T-helper 17 cell (primary cell): ENCODE measurements at regions not wholly inside any gene's neighbourhood (a gene's known extent, or its start where the extent isn't known, plus 50 kb on each side); places are given as distances from the start of the nearest gene placed in this dataset.
A peak's percentile ranks its signal among the peaks of the same experiment; 100 is the strongest.

ENCODE experiments used
- ATAC-seq: fragments of 150-1000 bp; cut with Tn5 transposase; 2 replicates; pipeline ENCODE4 v1.10.0; 2021; ENCODE audit warnings: mild to moderate bottlenecking, moderate library complexity
- DNase-seq, 3 donors: peaks; one replicate each; pipeline versions ENCODE4 v3.0.0 to v3.0.0-alpha.2; 2020 to 2021
- H3K9me3 ChIP-seq: one replicate; pipeline ENCODE4 v1.7.0; 2013; ENCODE audit warnings: low read length, mild to moderate bottlenecking; ENCODE audit not compliant: control insufficient read depth, poor library complexity, severe bottlenecking
- H3K27ac Mint-ChIP-seq: one replicate; pipeline ENCODE4 v1.8.0; 2022; ENCODE audit warnings: mild to moderate bottlenecking, moderate library complexity, mixed read lengths
- H3K27me3 Mint-ChIP-seq: one replicate; pipeline ENCODE4 v1.8.0; 2022; ENCODE audit warnings: mixed read lengths
- H3K36me3 Mint-ChIP-seq: one replicate; pipeline ENCODE4 v1.8.0; 2022; ENCODE audit warnings: low read depth, mixed read lengths
- H3K4me1 Mint-ChIP-seq: one replicate; pipeline ENCODE4 v1.8.0; 2022; ENCODE audit warnings: mild to moderate bottlenecking, mixed read lengths
- H3K4me3 Mint-ChIP-seq: one replicate; pipeline ENCODE4 v1.8.0; 2022; ENCODE audit warnings: mild to moderate bottlenecking, moderate library complexity, mixed read lengths

DNA sequence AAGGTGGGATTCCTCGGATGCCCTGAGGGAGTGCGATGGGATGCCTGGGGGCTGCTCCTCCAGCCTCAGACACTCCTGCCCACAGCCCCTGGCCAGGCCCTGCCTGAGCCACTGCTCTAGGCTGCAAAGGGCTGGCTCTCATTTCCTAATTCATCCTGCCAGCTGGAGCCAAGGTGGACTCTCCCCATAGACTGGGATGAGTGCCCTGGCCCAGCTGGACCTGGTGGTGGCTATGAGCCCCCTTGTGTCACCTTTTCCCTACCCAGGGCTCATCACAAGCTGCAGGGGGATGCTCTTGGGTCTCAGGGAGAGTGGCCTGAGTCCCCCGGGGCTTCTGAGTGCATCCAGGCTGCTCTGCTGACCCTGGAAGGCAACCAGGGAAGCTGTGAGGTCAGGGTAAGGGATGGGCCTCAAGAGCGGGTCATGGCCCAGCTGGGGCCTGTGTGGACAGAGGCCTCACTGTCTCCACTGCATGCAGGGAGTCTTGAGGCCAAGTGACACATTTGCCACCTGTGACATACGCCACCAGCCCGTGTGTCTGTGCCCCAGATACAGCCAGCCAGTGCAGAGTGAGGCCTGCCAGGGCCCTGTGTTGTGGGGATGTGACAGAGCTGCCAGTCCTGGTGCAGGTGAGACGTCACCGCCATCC lies 102.7 kb upstream of the IER5L start:
- H3K9me3 ChIP-seq = no peaks in the 10 kb centered on the region
- Mint-ChIP-seq H3K36me3 (no peaks in the 10 kb centered on the region), H3K27me3 (peaks cover 17% of the 10 kb centered on the region), H3K4me1 (peaks cover 4% of the 10 kb centered on the region), H3K27ac (no peak overlapping the region), H3K4me3 (no peak overlapping the region)
- ATAC-seq = no peak
- DNase-seq = no peak

DNA sequence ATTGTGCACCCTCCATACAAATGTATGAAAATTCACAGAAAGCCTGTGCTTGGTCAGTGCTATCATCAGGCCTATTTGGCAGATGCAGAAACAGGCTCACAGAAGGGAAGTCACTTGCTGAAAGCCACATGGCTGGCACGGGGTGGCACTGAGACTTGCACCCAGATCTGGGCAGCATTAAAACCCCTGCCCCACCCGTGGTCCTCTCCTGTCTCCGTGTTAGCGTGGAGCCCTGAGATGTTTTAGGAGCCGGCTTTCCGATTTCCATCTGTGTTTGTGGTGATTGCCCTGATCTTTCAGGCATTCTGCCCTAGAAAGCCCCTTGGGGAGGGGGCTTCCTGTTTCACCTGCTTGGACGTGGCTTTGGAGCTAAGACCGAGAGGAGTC lies 102.2 kb upstream of the IER5L start:
- no peak overlapping the region for H3K27ac Mint-ChIP-seq
- peaks cover 4% of the 10 kb centered on the region for H3K4me1 Mint-ChIP-seq
- H3K27me3 Mint-ChIP-seq = peaks cover 19% of the 10 kb centered on the region
- no peak overlapping the region for H3K4me3 Mint-ChIP-seq
- no peak for ATAC-seq
- no peaks in the 10 kb centered on the region for H3K36me3 Mint-ChIP-seq
- DNase-seq = no peak
- no peaks in the 10 kb centered on the region for H3K9me3 ChIP-seq

DNA sequence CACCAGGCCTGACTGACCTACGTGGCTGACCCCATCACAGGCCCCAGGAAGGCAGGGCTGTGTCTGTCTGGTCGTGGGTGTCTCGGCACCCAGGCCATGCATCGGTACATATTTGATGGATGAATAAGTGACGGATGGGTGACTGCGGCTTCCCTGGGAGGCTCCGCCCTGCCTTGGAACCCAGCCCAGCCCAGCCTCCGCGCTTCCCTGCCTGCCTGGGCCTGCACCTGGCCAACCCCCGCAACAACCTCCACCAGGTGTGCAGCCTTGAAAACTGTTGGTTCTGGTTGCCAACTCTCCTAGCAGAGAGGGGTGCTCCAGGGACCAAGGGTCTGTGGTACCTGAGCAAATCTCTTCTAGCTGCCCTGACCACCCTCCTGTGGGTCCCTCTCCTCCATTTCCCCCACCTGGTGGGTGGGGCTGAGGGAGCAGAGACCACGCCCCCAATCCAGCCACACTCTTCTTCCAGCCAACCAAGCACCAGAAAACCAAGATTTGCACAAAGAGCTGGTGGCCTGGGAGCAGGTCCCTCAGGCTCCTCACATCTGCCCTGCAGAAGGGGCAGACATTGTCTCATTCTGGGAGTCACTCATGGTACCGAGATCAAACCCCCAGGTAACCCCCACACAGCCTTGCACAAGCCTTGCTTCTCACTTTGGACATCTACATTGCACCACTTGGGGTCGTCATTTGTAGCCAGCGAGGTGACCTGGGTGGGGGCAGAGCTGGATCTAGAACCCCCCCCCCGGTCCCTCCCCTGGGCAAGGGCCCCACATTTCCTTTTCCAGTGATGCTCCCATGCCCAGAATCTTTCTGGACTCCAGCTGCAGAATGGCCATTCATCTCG lies 100.6 kb upstream of the IER5L start:
- Mint-ChIP-seq H3K27me3 (peaks cover 19% of the 10 kb centered on the region), H3K27ac (no peak overlapping the region), H3K4me1 (peaks cover 7% of the 10 kb centered on the region), H3K36me3 (peaks cover 2% of the 10 kb centered on the region), H3K4me3 (no peak overlapping the region)
- ATAC-seq (no peak), DNase-seq (no peak)
- H3K9me3 ChIP-seq = no peaks in the 10 kb centered on the region

DNA sequence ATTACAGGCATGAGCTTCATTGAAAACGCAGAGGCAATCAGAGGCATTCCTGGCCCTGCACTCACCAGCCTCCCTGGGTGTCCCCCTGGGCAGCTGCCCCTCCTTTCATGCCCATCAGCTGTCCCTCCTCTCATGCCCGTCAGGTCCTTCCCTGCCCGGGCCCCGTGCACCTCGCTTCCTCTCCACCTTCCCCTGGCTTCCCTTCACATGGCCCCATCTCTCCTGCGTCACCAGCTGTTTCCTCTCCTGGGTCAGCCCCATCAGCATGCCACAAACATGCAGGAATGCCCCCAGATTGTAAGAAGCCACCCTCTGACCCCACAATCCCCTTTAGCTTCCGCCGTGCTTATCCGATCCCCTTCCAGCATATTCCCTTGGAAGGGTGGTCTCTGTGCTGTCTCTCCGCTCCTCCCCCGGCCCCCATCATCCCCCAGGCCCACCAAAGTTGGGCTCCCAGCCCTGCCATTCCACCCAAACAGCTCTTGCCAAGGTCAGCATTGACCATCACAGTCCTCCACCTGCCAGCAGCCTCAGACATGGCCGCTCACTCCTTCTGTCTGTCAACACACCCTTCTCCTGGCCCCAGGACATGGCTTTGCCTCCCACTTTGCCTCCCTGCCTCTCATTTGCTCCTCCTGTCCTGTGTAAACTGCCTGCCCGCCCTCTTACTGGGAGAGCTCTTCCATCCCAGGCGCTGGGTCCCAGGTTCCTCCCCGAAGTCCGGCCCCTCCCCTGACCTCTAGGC lies 98.6 kb upstream of the IER5L start:
- H3K4me1 Mint-ChIP-seq = peaks cover 14% of the 10 kb centered on the region
- DNase-seq (no peak), ATAC-seq (no peak)
- H3K9me3 ChIP-seq = no peaks in the 10 kb centered on the region
- H3K4me3 Mint-ChIP-seq = no peak overlapping the region
- peaks cover 2% of the 10 kb centered on the region for H3K36me3 Mint-ChIP-seq
- H3K27me3 Mint-ChIP-seq = peaks cover 19% of the 10 kb centered on the region
- no peak overlapping the region for H3K27ac Mint-ChIP-seq

DNA sequence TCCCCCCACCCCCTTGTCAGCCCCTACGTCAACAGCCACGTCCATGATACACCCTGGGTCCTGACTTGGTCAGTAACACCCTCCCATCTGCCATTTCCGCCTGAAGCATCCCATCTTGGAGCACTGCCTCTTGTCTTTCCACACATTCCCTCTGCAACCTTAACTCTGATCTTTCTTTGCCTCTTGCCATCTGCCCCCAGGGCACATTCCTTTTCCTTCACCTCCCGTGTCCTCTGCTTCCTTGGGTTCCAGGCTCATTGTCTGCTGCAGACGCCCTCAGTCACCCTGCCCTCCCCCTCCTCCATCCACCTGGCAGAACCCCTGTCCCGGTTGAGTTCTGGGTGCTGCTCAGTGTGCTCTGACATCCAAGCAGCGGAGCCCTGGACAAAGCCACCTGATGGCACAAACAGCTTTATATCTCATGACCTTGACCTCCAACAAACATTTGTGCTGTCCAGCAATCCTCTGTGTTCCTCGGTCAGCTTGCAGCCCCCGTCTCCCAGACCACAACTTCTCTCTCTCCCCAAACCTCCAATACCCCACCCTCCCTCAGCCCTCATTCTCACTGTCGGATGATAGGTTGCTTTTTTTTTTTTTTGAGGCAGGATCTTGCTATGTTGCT lies 97.7 kb upstream of the IER5L start:
- H3K4me3 Mint-ChIP-seq = no peak overlapping the region
- H3K9me3 ChIP-seq = no peaks in the 10 kb centered on the region
- DNase-seq (no peak), ATAC-seq (no peak)
- peaks cover 21% of the 10 kb centered on the region for H3K4me1 Mint-ChIP-seq
- H3K27ac Mint-ChIP-seq = no peak overlapping the region
- peaks cover 2% of the 10 kb centered on the region for H3K36me3 Mint-ChIP-seq
- peaks cover 19% of the 10 kb centered on the region for H3K27me3 Mint-ChIP-seq

DNA sequence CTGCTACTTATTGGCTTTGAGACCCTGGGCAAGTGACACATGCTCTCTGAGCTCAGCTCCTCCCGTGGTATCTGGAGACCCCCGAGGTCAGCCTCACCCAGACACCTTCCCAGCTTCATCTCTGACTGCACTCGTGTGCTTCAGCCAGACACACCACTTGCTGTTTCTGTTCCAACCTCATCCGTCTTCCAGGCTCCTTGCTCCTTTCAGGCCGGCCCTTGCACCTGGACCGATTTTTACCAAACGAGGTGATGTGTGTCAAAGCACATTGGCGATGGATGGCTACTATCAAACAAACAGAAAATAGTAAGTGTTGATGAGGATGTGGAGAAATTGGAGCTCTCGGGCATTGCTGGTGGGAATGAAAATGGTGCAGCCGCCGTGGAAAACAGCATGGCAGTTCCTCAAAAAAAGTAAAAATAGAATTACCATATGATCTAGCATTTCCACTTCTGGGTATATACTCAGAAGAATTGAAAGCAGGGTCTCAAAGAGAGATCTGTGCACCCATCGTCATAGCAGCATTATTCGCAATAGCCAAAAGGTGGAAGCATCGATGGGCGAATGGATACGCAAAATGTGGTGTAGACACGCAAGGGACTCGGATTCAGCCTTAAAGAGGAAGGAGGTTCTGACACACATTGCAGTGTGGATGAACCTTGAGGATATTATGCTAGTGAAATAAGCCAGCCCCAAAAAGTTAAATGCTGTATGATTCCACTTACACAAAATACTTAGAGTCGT lies 96.1 kb upstream of the IER5L start:
- Mint-ChIP-seq H3K27ac (peak overlapping the region; percentile 32), H3K27me3 (peaks cover 19% of the 10 kb centered on the region), H3K4me1 (peaks cover 29% of the 10 kb centered on the region), H3K4me3 (no peak overlapping the region), H3K36me3 (peaks cover 2% of the 10 kb centered on the region)
- ATAC-seq = no peak
- H3K9me3 ChIP-seq = no peaks in the 10 kb centered on the region
- no peak for DNase-seq

DNA sequence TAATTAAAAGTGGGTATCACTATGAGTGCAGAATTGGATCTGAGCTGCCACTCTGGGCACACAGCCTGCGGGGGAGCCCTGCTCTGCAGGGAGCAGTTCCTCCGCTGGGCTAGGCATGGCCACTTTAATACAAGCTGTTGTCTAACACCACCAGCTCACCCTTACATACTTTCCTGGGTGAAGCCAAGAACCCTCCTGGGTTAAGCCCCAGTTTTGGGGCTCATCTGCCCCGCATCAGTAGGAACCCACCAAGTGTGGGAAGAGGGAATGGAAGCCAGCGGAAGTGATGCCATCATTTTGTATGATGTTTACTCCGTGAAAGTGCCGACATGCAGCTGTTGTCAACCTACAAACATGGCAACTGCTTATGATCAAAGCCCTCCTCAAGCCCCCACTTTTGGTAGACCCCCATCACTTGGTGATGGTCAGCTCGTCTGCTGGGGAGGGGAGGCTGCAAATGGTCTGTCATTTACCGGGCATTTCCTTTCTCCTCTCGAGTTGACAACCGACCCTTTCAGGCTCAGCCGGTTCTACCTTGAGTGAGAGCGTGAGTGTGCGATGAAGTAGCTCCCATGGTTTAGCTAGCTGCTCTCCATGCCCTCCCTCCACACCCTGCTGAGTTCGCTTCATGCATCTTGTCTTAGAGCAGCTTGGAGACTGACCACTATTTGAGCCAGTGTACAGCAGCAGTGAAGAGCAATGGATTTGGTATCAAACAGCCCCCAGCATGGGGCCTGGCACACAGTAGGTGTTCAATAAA lies 95.3 kb upstream of the IER5L start:
- Mint-ChIP-seq H3K4me1 (peaks cover 29% of the 10 kb centered on the region), H3K4me3 (no peak overlapping the region), H3K27me3 (peaks cover 19% of the 10 kb centered on the region), H3K36me3 (peaks cover 2% of the 10 kb centered on the region), H3K27ac (peak overlapping the region; percentile 32)
- DNase-seq = no peak
- ATAC-seq = no peak
- no peaks in the 10 kb centered on the region for H3K9me3 ChIP-seq

DNA sequence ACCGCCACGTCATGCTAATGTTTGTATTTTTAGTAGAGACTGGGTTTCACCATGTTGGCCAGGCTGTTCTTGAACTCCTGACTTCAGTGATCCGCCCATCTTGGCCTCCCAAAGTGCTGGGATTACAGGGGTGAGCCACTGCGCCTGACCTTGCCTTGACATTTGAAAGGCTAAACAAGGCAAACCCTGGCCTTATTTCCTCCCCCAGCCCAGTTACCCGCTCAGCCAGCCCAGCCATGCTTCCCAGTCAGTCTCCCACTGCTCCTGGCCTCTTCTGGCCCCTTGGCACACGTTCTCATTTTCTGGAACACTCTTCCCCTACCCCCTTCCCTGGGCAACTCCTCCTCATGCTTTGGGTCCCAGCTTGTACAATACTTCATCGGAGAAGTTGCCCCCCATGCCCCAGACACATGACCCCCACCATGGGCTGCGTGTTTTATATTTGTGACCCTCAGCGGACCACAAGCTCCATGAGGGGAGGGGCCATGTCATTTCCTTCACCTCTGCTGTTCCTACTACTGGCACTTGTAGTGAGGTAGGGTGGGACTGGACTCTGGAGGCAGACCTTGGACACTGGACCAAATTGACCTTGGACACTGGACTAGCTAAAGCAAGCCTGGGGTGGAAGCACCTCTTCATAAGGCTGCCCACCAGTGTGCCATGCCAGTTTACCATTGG lies 94.4 kb upstream of the IER5L start:
- no peak for ATAC-seq
- Mint-ChIP-seq H3K36me3 (peaks cover 2% of the 10 kb centered on the region), H3K27ac (peak overlapping the region; percentile 80), H3K4me1 (peaks cover 29% of the 10 kb centered on the region), H3K4me3 (peak overlapping the region; percentile 66), H3K27me3 (peaks cover 19% of the 10 kb centered on the region)
- no peaks in the 10 kb centered on the region for H3K9me3 ChIP-seq
- DNase-seq = no peak

DNA sequence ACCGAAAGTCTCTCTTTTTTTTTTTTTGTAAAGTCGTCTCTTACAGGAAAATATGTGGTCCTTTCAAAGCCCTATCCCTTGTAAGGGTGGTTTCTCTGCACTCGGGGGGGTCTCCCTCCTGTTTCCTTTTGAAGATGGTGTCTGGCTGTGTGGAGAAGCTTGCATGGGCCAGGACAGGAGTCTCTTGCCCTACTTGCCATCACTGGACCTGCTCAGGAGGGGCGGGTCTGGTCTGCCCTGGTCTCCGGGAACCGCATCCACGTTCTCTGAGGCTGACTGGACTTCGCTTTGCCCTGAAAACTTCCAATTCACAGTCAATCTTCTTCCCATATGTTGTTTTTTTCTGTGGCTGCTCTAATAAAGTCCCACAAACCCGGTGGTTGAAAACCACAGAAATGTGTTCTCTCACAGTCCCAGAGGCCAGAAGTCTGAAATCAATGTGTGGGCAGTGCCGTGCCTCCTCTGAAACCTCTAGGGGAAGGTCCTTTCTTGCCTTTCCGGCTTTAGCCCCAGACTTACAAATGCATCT lies 92.9 kb upstream of the IER5L start:
- no peaks in the 10 kb centered on the region for H3K9me3 ChIP-seq
- H3K4me3 Mint-ChIP-seq = peak overlapping the region; percentile 84
- H3K36me3 Mint-ChIP-seq = peaks cover 2% of the 10 kb centered on the region
- peaks cover 31% of the 10 kb centered on the region for H3K4me1 Mint-ChIP-seq
- DNase-seq (no peak), ATAC-seq (peak; percentile 41)
- H3K27me3 Mint-ChIP-seq = peaks cover 4% of the 10 kb centered on the region
- H3K27ac Mint-ChIP-seq = peak overlapping the region; percentile 80

DNA sequence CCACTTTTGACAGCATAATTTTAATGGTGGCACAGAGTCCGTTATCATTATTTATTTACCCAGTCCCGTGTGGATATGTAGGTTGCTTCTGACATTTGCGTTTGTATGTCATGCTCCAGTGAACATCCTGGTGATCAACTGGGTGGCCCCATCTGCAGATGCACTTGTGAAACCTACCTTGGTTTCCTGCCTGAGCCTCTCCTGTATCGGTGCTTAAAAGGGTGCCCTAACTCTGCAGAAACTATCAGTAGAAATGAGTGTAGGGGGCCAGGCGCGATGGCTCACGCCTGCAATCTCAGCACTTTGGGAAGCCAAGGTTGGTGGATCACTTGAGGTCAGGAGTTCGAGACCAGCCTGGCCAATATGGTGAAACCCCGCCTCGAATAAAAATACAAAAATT lies 92.1 kb upstream of the IER5L start:
- Mint-ChIP-seq H3K27ac (peak overlapping the region; percentile 80), H3K4me3 (peak overlapping the region; percentile 84), H3K27me3 (no peaks in the 10 kb centered on the region), H3K36me3 (peaks cover 2% of the 10 kb centered on the region), H3K4me1 (peaks cover 31% of the 10 kb centered on the region)
- ATAC-seq (peak; percentile 91), DNase-seq (no peak)
- H3K9me3 ChIP-seq = no peaks in the 10 kb centered on the region

DNA sequence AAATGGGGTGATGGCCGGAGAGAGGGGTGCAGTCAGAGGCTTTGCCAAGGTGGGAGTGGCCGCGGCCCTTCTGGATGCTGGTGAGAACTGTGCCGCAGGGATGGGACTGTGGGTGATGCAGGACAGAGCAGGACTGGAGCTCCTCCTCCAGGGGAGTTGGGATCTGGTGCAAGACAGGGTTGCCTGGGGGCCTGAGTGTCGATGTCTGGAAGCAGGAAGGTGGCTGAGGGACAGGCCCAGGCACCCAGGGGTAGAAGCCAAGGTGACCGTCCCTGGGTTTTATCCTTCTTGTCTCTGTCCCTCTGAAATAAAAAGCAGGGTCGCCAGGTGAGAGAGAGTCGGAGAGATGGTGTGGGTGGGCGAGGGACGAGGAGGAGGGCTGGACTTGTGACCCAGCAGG lies 89.1 kb upstream of the IER5L start:
- Mint-ChIP-seq H3K4me3 (no peak overlapping the region), H3K36me3 (no peaks in the 10 kb centered on the region), H3K27ac (no peak overlapping the region), H3K4me1 (peaks cover 25% of the 10 kb centered on the region), H3K27me3 (peaks cover 10% of the 10 kb centered on the region)
- ATAC-seq (no peak), DNase-seq (no peak)
- no peaks in the 10 kb centered on the region for H3K9me3 ChIP-seq
